ENCODE measurements at regions not wholly inside any gene's neighbourhood (a gene's known extent, or its start where the extent isn't known, plus 50 kb on each side); places are given as distances from the start of the nearest gene placed in this dataset.

GRCh38 chr6:91142154-91142553, 555.3 kb upstream of the MAP3K7 start:
- no peaks in the 10 kb centered on the region for H3K9me3 ChIP-seq
- H3K36me3 ChIP-seq (replicated peaks in 1 of 2; ENCODE audit: insufficient read depth in 1 of 2, low read depth in 2 of 2), result no peaks in the 10 kb centered on the region
- ATAC-seq (no peak), DNase-seq (no peak)
- H3K4me3 ChIP-seq, result no peak overlapping the region
- H3K27ac ChIP-seq, result no peak overlapping the region
- H3K4me1 ChIP-seq, result no peaks in the 10 kb centered on the region
- intact Hi-C loops (cut with DNase I), result no loop called here
- TF ChIP-seq CTCF (IDR thresholded peaks at IDR 0.05), result no peak
- TF ChIP-seq POLR2A (IDR thresholded peaks at IDR 0.05), result no peak
- 63 to 65% methylated on average over 3 of the region's 3 CpGs for WGBS, 2 donors
- H3K27me3 ChIP-seq, result no peaks in the 10 kb centered on the region

DNA sequence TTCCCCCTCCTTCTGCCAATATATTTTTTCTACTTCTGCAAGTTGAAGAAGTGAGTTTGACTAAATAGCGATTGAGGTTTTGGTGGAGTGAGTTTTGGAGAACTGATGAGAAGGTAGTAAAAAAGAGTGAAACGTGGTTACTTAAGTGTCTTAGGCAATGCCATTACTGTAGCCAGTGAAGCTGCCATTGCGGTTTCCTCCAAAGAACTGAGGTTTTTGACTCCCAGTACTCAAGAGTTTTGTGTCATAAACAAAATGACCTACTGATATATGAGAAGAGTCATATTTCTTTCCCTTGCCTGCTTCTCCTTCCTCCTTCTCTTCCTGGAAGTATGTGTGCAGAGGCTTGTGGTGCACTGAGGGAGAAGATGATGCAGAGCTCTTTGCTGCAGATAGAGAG, 554.5 kb upstream of the MAP3K7 start:
- Histone ChIP-seq H3K27me3 (no peaks in the 10 kb centered on the region), H3K4me1 (no peaks in the 10 kb centered on the region), H3K36me3 (replicated peaks in 1 of 2; ENCODE audit: insufficient read depth in 1 of 2, low read depth in 2 of 2) (no peaks in the 10 kb centered on the region), H3K27ac (no peak overlapping the region), H3K4me3 (no peak overlapping the region), H3K9me3 (no peaks in the 10 kb centered on the region)
- ATAC-seq (no peak), DNase-seq (no peak)
- intact Hi-C loops (cut with DNase I), result no loop called here
- 68 to 75% methylated on average over 3 of the region's 3 CpGs for WGBS, 2 donors
- TF ChIP-seq POLR2A (IDR thresholded peaks at IDR 0.05), result no peak
- TF ChIP-seq CTCF (IDR thresholded peaks at IDR 0.05), result no peak

GRCh38 chr6:91140449-91140848, 553.6 kb upstream of the MAP3K7 start:
- Histone ChIP-seq H3K4me1 (no peaks in the 10 kb centered on the region), H3K27ac (no peak overlapping the region), H3K36me3 (replicated peaks in 1 of 2; ENCODE audit: insufficient read depth in 1 of 2, low read depth in 2 of 2) (no peaks in the 10 kb centered on the region), H3K27me3 (no peaks in the 10 kb centered on the region), H3K4me3 (no peak overlapping the region), H3K9me3 (no peaks in the 10 kb centered on the region)
- intact Hi-C loops (cut with DNase I), result no loop called here
- TF ChIP-seq CTCF (IDR thresholded peaks at IDR 0.05), result no peak
- TF ChIP-seq POLR2A (IDR thresholded peaks at IDR 0.05), result no peak
- 27 to 39% methylated on average over 2 of the region's 2 CpGs for WGBS, 2 donors
- DNase-seq (no peak), ATAC-seq (no peak)

- intact Hi-C loops (cut with DNase I), result no loop called here
- Histone ChIP-seq H3K4me3 (no peak overlapping the region), H3K9me3 (no peaks in the 10 kb centered on the region), H3K27me3 (no peaks in the 10 kb centered on the region), H3K4me1 (no peaks in the 10 kb centered on the region), H3K27ac (no peak overlapping the region), H3K36me3 (replicated peaks in 1 of 2; ENCODE audit: insufficient read depth in 1 of 2, low read depth in 2 of 2) (no peaks in the 10 kb centered on the region)
- TF ChIP-seq CTCF (IDR thresholded peaks at IDR 0.05), result no peak
- TF ChIP-seq POLR2A (IDR thresholded peaks at IDR 0.05), result no peak
- ATAC-seq, result no peak
- 63 to 73% methylated on average over 2 of the region's 2 CpGs for WGBS, 2 donors
- DNase-seq, result no peak
Measured at GRCh38 chr6:91137286-91137685, 550.4 kb upstream of the MAP3K7 start.

- WGBS, 2 donors, result 69 to 83% methylated on average over 2 of the region's 2 CpGs
- ATAC-seq, result no peak
- Histone ChIP-seq H3K36me3 (replicated peaks in 1 of 2; ENCODE audit: insufficient read depth in 1 of 2, low read depth in 2 of 2) (no peaks in the 10 kb centered on the region), H3K4me3 (no peak overlapping the region), H3K27me3 (no peaks in the 10 kb centered on the region), H3K4me1 (no peaks in the 10 kb centered on the region), H3K9me3 (no peaks in the 10 kb centered on the region), H3K27ac (no peak overlapping the region)
- intact Hi-C loops (cut with DNase I), result no loop called here
- TF ChIP-seq CTCF (IDR thresholded peaks at IDR 0.05) (no peak), POLR2A (IDR thresholded peaks at IDR 0.05) (no peak)
- no peak for DNase-seq
Measured at GRCh38 chr6:91135406-91136103, 548.7 kb upstream of the MAP3K7 start.

Measured in body of pancreas (tissue), 4 donors.